ENCODE measurements at regions not wholly inside any gene's neighbourhood (a gene's known extent, or its start where the extent isn't known, plus 50 kb on each side); places are given as distances from the start of the nearest gene placed in this dataset.

DNA sequence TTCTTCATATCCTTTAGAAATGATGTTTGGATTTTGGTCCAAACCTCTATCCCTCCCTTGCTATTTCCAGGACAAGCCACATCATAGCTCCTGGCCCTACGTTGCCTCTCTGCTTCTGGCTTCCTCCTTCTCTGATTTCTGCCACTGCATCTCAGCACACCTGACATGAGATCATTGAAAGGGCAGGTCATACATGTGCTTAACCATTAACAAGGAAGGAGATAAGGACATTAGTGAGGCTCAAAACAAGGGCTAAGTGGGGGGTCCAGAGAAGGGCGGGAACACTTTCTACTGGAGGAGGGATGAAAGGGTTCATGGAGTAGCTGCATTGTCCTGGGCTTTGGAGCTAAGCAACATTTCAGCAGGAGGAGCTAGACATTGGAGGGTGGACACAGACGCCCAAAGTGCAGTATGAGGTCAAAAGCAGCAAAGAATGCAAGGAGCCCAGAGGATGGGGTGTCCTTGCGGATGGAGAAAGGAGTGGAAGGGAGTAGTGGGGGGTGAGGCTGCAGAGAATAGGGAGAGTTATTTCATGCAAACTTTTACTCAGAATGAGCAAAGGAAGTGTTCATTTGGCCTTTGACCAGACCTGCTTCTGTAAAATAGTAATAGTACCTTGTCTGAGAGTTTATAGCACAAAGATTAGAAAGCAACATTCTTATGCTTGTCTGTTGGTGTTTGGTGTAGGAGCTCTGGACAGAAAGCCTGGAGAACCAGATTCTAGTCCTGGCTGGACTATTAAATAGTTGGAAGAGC is 102.4 kb upstream of the CREB5 start (continued):
- TF ChIP-seq, protein P1, sequence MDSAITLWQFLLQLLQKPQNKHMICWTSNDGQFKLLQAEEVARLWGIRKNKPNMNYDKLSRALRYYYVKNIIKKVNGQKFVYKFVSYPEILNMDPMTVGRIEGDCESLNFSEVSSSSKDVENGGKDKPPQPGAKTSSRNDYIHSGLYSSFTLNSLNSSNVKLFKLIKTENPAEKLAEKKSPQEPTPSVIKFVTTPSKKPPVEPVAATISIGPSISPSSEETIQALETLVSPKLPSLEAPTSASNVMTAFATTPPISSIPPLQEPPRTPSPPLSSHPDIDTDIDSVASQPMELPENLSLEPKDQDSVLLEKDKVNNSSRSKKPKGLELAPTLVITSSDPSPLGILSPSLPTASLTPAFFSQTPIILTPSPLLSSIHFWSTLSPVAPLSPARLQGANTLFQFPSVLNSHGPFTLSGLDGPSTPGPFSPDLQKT (IDR thresholded peaks at IDR 0.05; ENCODE audit: borderline replicate concordance, low read depth, low read length), result no peak
- no peak for TF ChIP-seq SCRT1 (tag by site-specific recombination; IDR thresholded peaks at IDR 0.05; ENCODE audit: borderline replicate concordance)
- TF ChIP-seq, protein P2, sequence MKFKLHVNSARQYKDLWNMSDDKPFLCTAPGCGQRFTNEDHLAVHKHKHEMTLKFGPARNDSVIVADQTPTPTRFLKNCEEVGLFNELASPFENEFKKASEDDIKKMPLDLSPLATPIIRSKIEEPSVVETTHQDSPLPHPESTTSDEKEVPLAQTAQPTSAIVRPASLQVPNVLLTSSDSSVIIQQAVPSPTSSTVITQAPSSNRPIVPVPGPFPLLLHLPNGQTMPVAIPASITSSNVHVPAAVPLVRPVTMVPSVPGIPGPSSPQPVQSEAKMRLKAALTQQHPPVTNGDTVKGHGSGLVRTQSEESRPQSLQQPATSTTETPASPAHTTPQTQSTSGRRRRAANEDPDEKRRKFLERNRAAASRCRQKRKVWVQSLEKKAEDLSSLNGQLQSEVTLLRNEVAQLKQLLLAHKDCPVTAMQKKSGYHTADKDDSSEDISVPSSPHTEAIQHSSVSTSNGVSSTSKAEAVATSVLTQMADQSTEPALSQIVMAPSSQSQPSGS (tag by site-specific recombination; IDR thresholded peaks at IDR 0.05; ENCODE audit: low read depth), result no peak
- no peak for TF ChIP-seq ZNF354C (tag by site-specific recombination; IDR thresholded peaks at IDR 0.05; ENCODE audit: borderline replicate concordance, low read depth)
- TF ChIP-seq ZNF311 (tag by site-specific recombination; IDR thresholded peaks at IDR 0.05; ENCODE audit: borderline replicate concordance), result no peak
- no peak for TF ChIP-seq ZNF629 (tag by site-specific recombination; IDR thresholded peaks at IDR 0.05)
- no peak for TF ChIP-seq ZNF221 (tag by site-specific recombination; IDR thresholded peaks at IDR 0.05; ENCODE audit: borderline replicate concordance)
- TF ChIP-seq ZBTB48 (tag by site-specific recombination; IDR thresholded peaks at IDR 0.05), result no peak
- no peak for TF ChIP-seq ZNF157 (tag by site-specific recombination; IDR thresholded peaks at IDR 0.05)
- TF ChIP-seq ZSCAN16 (tag by site-specific recombination; IDR thresholded peaks at IDR 0.05), result no peak
- no peak for TF ChIP-seq ZNF677 (tag by site-specific recombination; IDR thresholded peaks at IDR 0.05)
- TF ChIP-seq, protein P3, sequence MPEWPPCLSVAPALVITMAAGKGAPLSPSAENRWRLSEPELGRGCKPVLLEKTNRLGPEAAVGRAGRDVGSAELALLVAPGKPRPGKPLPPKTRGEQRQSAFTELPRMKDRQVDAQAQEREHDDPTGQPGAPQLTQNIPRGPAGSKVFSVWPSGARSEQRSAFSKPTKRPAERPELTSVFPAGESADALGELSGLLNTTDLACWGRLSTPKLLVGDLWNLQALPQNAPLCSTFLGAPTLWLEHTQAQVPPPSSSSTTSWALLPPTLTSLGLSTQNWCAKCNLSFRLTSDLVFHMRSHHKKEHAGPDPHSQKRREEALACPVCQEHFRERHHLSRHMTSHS (tag by site-specific recombination; IDR thresholded peaks at IDR 0.05), result no peak
- TF ChIP-seq, protein P4, sequence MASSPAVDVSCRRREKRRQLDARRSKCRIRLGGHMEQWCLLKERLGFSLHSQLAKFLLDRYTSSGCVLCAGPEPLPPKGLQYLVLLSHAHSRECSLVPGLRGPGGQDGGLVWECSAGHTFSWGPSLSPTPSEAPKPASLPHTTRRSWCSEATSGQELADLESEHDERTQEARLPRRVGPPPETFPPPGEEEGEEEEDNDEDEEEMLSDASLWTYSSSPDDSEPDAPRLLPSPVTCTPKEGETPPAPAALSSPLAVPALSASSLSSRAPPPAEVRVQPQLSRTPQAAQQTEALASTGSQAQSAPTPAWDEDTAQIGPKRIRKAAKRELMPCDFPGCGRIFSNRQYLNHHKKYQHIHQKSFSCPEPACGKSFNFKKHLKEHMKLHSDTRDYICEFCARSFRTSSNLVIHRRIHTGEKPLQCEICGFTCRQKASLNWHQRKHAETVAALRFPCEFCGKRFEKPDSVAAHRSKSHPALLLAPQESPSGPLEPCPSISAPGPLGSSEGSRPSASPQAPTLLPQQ (tag by site-specific recombination; IDR thresholded peaks at IDR 0.05), result no peak

DNA sequence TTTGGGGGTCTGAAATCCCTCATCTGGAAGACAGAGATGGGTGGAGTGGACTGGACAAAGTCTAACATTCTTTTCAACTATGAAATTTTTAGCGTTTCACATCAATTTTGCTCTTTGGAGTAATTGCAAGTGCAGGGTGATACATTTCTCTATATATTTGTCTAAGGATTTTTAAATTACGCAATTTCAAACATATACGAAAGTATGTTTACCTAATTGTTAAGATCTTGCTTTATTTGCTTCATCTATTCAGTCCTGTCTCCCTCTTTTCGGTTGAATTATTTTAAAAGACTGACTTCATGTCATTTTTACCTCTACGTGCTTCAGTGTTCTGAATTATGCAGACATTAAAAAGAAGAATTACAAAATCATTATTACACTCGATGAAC is 101.9 kb upstream of the CREB5 start:
- CTCF ChIA-PET, result interaction anchor here (0.9 kb wide), 1 partner anchor 11 kb away, joined by 3 read pairs; no protein-coding TSS in a partner anchor
- no peaks in the 10 kb centered on the region for H3K9me3 ChIP-seq (ENCODE audit: control insufficient read depth, insufficient read depth, low read depth, low read length)
- no peaks in the 10 kb centered on the region for H3K4me1 ChIP-seq (ENCODE audit: control insufficient read depth, insufficient read depth, low read length)
- POLR2A ChIA-PET, result no interaction called here
- H3K36me3 ChIP-seq (ENCODE audit: control insufficient read depth in 2 of 2, insufficient read depth in 1 of 2, low read length in 2 of 2), result no peaks in the 10 kb centered on the region
- H3K27ac ChIP-seq (ENCODE audit: extremely low read depth, low read depth, low read length), result no peak overlapping the region
- no peak overlapping the region for H3K4me3 ChIP-seq (ENCODE audit: low read depth, low read length)
- TF ChIP-seq ZBTB1 (tag by site-specific recombination; IDR thresholded peaks at IDR 0.05), result no peak
- TF ChIP-seq ZNF433 (tag by site-specific recombination; IDR thresholded peaks at IDR 0.05; ENCODE audit: low read depth), result no peak
- TF ChIP-seq, protein P2 (tag by site-specific recombination; IDR thresholded peaks at IDR 0.05; ENCODE audit: low read depth), result no peak
- TF ChIP-seq OVOL3 (tag by site-specific recombination; IDR thresholded peaks at IDR 0.05), result no peak
- TF ChIP-seq ZFP69B (tag by site-specific recombination; IDR thresholded peaks at IDR 0.05), result no peak
- TF ChIP-seq, protein P5, sequence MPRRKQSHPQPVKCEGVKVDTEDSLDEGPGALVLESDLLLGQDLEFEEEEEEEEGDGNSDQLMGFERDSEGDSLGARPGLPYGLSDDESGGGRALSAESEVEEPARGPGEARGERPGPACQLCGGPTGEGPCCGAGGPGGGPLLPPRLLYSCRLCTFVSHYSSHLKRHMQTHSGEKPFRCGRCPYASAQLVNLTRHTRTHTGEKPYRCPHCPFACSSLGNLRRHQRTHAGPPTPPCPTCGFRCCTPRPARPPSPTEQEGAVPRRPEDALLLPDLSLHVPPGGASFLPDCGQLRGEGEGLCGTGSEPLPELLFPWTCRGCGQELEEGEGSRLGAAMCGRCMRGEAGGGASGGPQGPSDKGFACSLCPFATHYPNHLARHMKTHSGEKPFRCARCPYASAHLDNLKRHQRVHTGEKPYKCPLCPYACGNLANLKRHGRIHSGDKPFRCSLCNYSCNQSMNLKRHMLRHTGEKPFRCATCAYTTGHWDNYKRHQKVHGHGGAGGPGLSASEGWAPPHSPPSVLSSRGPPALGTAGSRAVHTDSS (tag by site-specific recombination; IDR thresholded peaks at IDR 0.05), result no peak
- TF ChIP-seq, protein P6, sequence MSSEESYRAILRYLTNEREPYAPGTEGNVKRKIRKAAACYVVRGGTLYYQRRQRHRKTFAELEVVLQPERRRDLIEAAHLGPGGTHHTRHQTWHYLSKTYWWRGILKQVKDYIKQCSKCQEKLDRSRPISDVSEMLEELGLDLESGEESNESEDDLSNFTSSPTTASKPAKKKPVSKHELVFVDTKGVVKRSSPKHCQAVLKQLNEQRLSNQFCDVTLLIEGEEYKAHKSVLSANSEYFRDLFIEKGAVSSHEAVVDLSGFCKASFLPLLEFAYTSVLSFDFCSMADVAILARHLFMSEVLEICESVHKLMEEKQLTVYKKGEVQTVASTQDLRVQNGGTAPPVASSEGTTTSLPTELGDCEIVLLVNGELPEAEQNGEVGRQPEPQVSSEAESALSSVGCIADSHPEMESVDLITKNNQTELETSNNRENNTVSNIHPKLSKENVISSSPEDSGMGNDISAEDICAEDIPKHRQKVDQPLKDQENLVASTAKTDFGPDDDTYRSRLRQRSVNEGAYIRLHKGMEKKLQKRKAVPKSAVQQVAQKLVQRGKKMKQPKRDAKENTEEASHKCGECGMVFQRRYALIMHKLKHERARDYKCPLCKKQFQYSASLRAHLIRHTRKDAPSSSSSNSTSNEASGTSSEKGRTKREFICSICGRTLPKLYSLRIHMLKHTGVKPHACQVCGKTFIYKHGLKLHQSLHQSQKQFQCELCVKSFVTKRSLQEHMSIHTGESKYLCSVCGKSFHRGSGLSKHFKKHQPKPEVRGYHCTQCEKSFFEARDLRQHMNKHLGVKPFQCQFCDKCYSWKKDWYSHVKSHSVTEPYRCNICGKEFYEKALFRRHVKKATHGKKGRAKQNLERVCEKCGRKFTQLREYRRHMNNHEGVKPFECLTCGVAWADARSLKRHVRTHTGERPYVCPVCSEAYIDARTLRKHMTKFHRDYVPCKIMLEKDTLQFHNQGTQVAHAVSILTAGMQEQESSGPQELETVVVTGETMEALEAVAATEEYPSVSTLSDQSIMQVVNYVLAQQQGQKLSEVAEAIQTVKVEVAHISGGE (tag by site-specific recombination; conservative IDR thresholded peaks at IDR 0.05; ENCODE audit: low read depth), result no peak
- TF ChIP-seq ZNF221 (tag by site-specific recombination; IDR thresholded peaks at IDR 0.05; ENCODE audit: borderline replicate concordance), result no peak
- TF ChIP-seq ZNF654 (tag by site-specific recombination; IDR thresholded peaks at IDR 0.05; ENCODE audit: low read depth), result no peak
- TF ChIP-seq, protein P7, sequence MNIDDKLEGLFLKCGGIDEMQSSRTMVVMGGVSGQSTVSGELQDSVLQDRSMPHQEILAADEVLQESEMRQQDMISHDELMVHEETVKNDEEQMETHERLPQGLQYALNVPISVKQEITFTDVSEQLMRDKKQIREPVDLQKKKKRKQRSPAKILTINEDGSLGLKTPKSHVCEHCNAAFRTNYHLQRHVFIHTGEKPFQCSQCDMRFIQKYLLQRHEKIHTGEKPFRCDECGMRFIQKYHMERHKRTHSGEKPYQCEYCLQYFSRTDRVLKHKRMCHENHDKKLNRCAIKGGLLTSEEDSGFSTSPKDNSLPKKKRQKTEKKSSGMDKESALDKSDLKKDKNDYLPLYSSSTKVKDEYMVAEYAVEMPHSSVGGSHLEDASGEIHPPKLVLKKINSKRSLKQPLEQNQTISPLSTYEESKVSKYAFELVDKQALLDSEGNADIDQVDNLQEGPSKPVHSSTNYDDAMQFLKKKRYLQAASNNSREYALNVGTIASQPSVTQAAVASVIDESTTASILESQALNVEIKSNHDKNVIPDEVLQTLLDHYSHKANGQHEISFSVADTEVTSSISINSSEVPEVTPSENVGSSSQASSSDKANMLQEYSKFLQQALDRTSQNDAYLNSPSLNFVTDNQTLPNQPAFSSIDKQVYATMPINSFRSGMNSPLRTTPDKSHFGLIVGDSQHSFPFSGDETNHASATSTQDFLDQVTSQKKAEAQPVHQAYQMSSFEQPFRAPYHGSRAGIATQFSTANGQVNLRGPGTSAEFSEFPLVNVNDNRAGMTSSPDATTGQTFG (tag by site-specific recombination; IDR thresholded peaks at IDR 0.05; ENCODE audit: borderline replicate concordance), result no peak
